PC-9 (cell line): ENCODE measurements at regions not wholly inside any gene's neighbourhood (a gene's known extent, or its start where the extent isn't known, plus 50 kb on each side); places are given as distances from the start of the nearest gene placed in this dataset.

Source experiments
- EZH2 ChIP-seq: fragments of 200-600 bp; sonication (generic); IDR thresholded peaks from 2 replicates; pipeline ENCODE4 v1.8.0; 2017; ENCODE audit warnings: antibody characterized with exemption, low read depth
- TF ChIP-seq, protein P1 (sequence below): fragments of 200-600 bp; sonication (generic); conservative IDR thresholded peaks from 2 replicates; pipeline ENCODE4 v1.6.1; 2017; ENCODE audit warnings: mixed run types, antibody characterized with exemption, mild to moderate bottlenecking, moderate library complexity

DNA sequence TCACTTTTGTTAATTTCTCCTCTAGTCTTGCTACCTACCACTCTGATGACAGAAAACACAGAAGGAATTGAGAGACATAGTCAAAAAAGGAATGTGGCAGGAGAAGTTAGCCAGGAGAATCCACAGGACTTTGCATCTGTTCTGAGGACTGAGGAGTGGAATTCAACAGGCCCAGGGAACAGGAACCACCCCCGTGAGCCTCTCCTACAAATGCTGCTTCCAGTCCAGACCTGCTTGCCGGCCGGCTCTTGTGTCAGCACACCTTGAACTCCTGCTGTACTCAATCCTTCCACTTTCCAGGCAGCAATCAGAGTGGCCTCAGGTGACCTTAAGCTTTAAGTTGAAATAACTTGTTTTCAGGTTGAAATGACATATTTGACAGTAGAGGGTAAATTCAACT lies 903.1 kb downstream of the BCL11B start:
- TF ChIP-seq, protein P1, sequence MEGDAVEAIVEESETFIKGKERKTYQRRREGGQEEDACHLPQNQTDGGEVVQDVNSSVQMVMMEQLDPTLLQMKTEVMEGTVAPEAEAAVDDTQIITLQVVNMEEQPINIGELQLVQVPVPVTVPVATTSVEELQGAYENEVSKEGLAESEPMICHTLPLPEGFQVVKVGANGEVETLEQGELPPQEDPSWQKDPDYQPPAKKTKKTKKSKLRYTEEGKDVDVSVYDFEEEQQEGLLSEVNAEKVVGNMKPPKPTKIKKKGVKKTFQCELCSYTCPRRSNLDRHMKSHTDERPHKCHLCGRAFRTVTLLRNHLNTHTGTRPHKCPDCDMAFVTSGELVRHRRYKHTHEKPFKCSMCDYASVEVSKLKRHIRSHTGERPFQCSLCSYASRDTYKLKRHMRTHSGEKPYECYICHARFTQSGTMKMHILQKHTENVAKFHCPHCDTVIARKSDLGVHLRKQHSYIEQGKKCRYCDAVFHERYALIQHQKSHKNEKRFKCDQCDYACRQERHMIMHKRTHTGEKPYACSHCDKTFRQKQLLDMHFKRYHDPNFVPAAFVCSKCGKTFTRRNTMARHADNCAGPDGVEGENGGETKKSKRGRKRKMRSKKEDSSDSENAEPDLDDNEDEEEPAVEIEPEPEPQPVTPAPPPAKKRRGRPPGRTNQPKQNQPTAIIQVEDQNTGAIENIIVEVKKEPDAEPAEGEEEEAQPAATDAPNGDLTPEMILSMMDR, result no peak
- TF ChIP-seq EZH2, result no peak
